HG03558 (cell line): ENCODE measurements at regions not wholly inside any gene's neighbourhood (a gene's known extent, or its start where the extent isn't known, plus 50 kb on each side); places are given as distances from the start of the nearest gene placed in this dataset.

Source experiments
- ATAC-seq: cut with Tn5 transposase; IDR thresholded peaks from one replicate; pipeline ENCODE4 v1.9.1; 2021; ENCODE audit warnings: moderate number of reproducible peaks; ENCODE audit not compliant: unreplicated experiment; ENCODE audit errors: extremely low read depth

GRCh38 chr2:221851531-221852045, 279.5 kb upstream of the EPHA4 start:
- ATAC-seq = no peak

- ATAC-seq = no peak
Measured at GRCh38 chr2:221850076-221850475, 278.0 kb upstream of the EPHA4 start.

GRCh38 chr2:221848286-221848685, 276.2 kb upstream of the EPHA4 start:
- ATAC-seq = no peak

- no peak for ATAC-seq
Measured at GRCh38 chr2:221845021-221845365, 272.9 kb upstream of the EPHA4 start.

- no peak for ATAC-seq
Measured at GRCh38 chr2:221844212-221845020, 272.3 kb upstream of the EPHA4 start.

GRCh38 chr2:221836095-221836494, 264.0 kb upstream of the EPHA4 start:
- ATAC-seq = no peak

- no peak for ATAC-seq
Measured at GRCh38 chr2:221833966-221834365, 261.9 kb upstream of the EPHA4 start.

- ATAC-seq = no peak
Measured at GRCh38 chr2:221831051-221831450, 258.9 kb upstream of the EPHA4 start.

GRCh38 chr2:221822416-221822815, 250.3 kb upstream of the EPHA4 start:
- ATAC-seq = no peak

- ATAC-seq = no peak
Measured at GRCh38 chr2:221818616-221819320, 246.7 kb upstream of the EPHA4 start.

- no peak for ATAC-seq
Measured at GRCh38 chr2:221817878-221818277, 245.8 kb upstream of the EPHA4 start.

- ATAC-seq = no peak
Measured at GRCh38 chr2:221817052-221817451, 244.9 kb upstream of the EPHA4 start.

- ATAC-seq = no peak
Measured at GRCh38 chr2:221816566-221816965, 244.5 kb upstream of the EPHA4 start.

- ATAC-seq = no peak
Measured at GRCh38 chr2:221810650-221811049, 238.5 kb upstream of the EPHA4 start.

GRCh38 chr2:221810245-221810644, 238.1 kb upstream of the EPHA4 start:
- ATAC-seq = no peak

- ATAC-seq = no peak
Measured at GRCh38 chr2:221808488-221808887, 236.4 kb upstream of the EPHA4 start.

- ATAC-seq = no peak
Measured at GRCh38 chr2:221807706-221808105, 235.6 kb upstream of the EPHA4 start.

GRCh38 chr2:221802089-221802488, 230.0 kb upstream of the EPHA4 start:
- no peak for ATAC-seq

- ATAC-seq = no peak
Measured at GRCh38 chr2:221792971-221793521, 220.9 kb upstream of the EPHA4 start.

- ATAC-seq = no peak
Measured at GRCh38 chr2:221791844-221792243, 219.7 kb upstream of the EPHA4 start.

- ATAC-seq = no peak
Measured at GRCh38 chr2:221787561-221787960, 215.5 kb upstream of the EPHA4 start.
